ENCODE measurements at regions not wholly inside any gene's neighbourhood (a gene's known extent, or its start where the extent isn't known, plus 50 kb on each side); places are given as distances from the start of the nearest gene placed in this dataset.
A peak's percentile ranks its signal among the peaks of the same experiment; 100 is the strongest.

- no peaks in the 10 kb centered on the region; a peak in 1 of 7 replicates for H3K27me3 ChIP-seq (replicated peaks in 1 of 4; ENCODE audit: control insufficient read depth in 3 of 4, extremely low read depth in 1 of 4, insufficient read depth in 3 of 4, low read length in 3 of 4)
- no peak overlapping the region for H3K23ac ChIP-seq (ENCODE audit: insufficient read length)
- H4K5ac ChIP-seq (ENCODE audit: insufficient read length, low read depth, low read length): no peak overlapping the region
- no peak overlapping the region for H2BK5ac ChIP-seq (ENCODE audit: low read depth, low read length)
- H2BK15ac ChIP-seq (ENCODE audit: low read length): no peak overlapping the region
- no peaks in the 10 kb centered on the region for H3K79me1 ChIP-seq (ENCODE audit: low read depth, low read length)
- no peak overlapping the region for H2AK5ac ChIP-seq (ENCODE audit: low read depth, low read length)
- H2BK12ac ChIP-seq (ENCODE audit: low read depth, low read length): no peak overlapping the region
- TF ChIP-seq TEAD4 (IDR thresholded peaks at IDR 0.05; ENCODE audit: low read depth, low read length): no peak
- no peak for TF ChIP-seq TAF1 (IDR thresholded peaks at IDR 0.05; ENCODE audit: low read depth, low read length)
- peak; percentile 26; the same call in 1 of the 2 replicates for TF ChIP-seq MAX (IDR thresholded peaks at IDR 0.05)
- TF ChIP-seq CBX8 (IDR thresholded peaks at IDR 0.05; ENCODE audit: borderline replicate concordance, low read depth, low read length): no peak
- TF ChIP-seq TBP (IDR thresholded peaks at IDR 0.05; ENCODE audit: low read depth, low read length): no peak
- TF ChIP-seq E2F6 (IDR thresholded peaks at IDR 0.05): peak; percentile 53; the same call in 1 of the 2 replicates
- H3K4ac ChIP-seq (replicated peaks; ENCODE audit: insufficient read length, low read depth, low read length): no peak overlapping the region
- no peak overlapping the region for H2AFZ ChIP-seq (ENCODE audit: low read length)
- H4K8ac ChIP-seq (ENCODE audit: extremely low read depth, insufficient read depth, low read length): no peak overlapping the region; the same call in 1 of the 2 replicates
- H3K56ac ChIP-seq (replicated peaks; ENCODE audit: insufficient read length, low read depth, low read length): no peak overlapping the region
- no peak overlapping the region for H3K4me2 ChIP-seq (ENCODE audit: insufficient read depth in 1 of 2, low read depth in 2 of 2, low read length in 2 of 2)
- no peak overlapping the region for H3K18ac ChIP-seq (ENCODE audit: extremely low read depth, low read length)
- no peak overlapping the region for H2BK120ac ChIP-seq (replicated peaks; ENCODE audit: low read depth, low read length)
- H3K4me1 ChIP-seq (replicated peaks in 1 of 4; ENCODE audit: control insufficient read depth in 3 of 4, insufficient read depth in 4 of 4, low read length in 3 of 4): 0 out of 7 replicates have a peak, but pooled peaks cover 0 to 3% (median 0%) of the 10 kb centered on the region in 4 experiments
- CTCF ChIA-PET (ENCODE audit: partially characterized antibody): no interaction called here
- H3K4me3 ChIP-seq (ENCODE audit: extremely low read depth in 1 of 4, insufficient read depth in 2 of 4, low read depth in 3 of 4, low read length in 4 of 4): no peak overlapping the region
- H3K23me2 ChIP-seq (ENCODE audit: low read depth, low read length): no peaks in the 10 kb centered on the region
- no peak overlapping the region for H2BK20ac ChIP-seq (ENCODE audit: low read length)
- no peaks in the 10 kb centered on the region for H3K36me3 ChIP-seq (ENCODE audit: control insufficient read depth in 2 of 4, insufficient read depth in 4 of 4, low read length in 3 of 4)
- no peak overlapping the region for H3K14ac ChIP-seq (ENCODE audit: insufficient read length)
- no peak overlapping the region for H3K9ac ChIP-seq (replicated peaks in 1 of 4; ENCODE audit: extremely low read depth in 1 of 4, low read depth in 3 of 4, low read length in 3 of 4)
- no peak for DNase-seq (ENCODE audit: low read depth in 1 of 2, low spot score in 2 of 2)
- H4K20me1 ChIP-seq (replicated peaks in 1 of 2; ENCODE audit: control insufficient read depth in 1 of 2, insufficient read depth in 2 of 2, low read length in 2 of 2): no peaks in the 10 kb centered on the region
- POLR2A ChIA-PET (ENCODE audit: partially characterized antibody): no interaction called here
- no peaks in the 10 kb centered on the region for H3K79me2 ChIP-seq (ENCODE audit: control insufficient read depth in 1 of 2, insufficient read depth in 2 of 2, low read length in 2 of 2)
- no peak overlapping the region for H4K91ac ChIP-seq (replicated peaks; ENCODE audit: insufficient read length, low read length)
- 79% methylated on average over 4 of the region's 4 CpGs; no CpG with 5 or more reads in 1 of the 2 experiments for whole genome bisulfite sequencing, 2 experiments (ENCODE audit: extremely low coverage in 1 of 2, insufficient coverage in 1 of 2, insufficient read length in 1 of 2, insufficient replicate concordance in 2 of 2, low coverage in 1 of 2, low lambda C conversion rate in 2 of 2, missing lambda C conversion rate in 1 of 2)
- no peaks in the 10 kb centered on the region for H3K9me3 ChIP-seq (ENCODE audit: insufficient read depth in 2 of 2, low read depth in 1 of 2, low read length in 1 of 2)
- no peak overlapping the region for H3K27ac ChIP-seq (ENCODE audit: low read depth, low read length)
- no peak for FAIRE-seq
These were observed 326.7 kb upstream of the CDH5 start for GRCh38 chr16:66039793-66040192.

Measured in H1 (cell line).